K562 (cell line): ENCODE measurements at regions not wholly inside any gene's neighbourhood (a gene's known extent, or its start where the extent isn't known, plus 50 kb on each side); places are given as distances from the start of the nearest gene placed in this dataset.
A peak's percentile ranks its signal among the peaks of the same experiment; 100 is the strongest.

Experiments used
- C11orf30 ChIP-seq: fragments of 450-650 bp; IDR thresholded peaks from 2 replicates; pipeline ENCODE4 v1.6.1; 2016; ENCODE audit warnings: low read depth, mild to moderate bottlenecking
- EP300 ChIP-seq: IDR thresholded peaks from 2 replicates; pipeline ENCODE4 v1.6.1; 2012; ENCODE audit warnings: low read length, improper control_type of control experiment
- EP400 ChIP-seq: fragments of 450-650 bp; IDR thresholded peaks from 2 replicates; pipeline ENCODE4 v1.6.1; 2017; ENCODE audit warnings: antibody characterized with exemption, mild to moderate bottlenecking, moderate library complexity
- FOXK2 ChIP-seq, 2 experiments: fragments of 450-650 bp; IDR thresholded peaks in 1 of 2; conservative IDR thresholded peaks in 1 of 2; 2 replicates each; pipeline ENCODE4 v1.6.1; 2016; ENCODE audit warnings: low read depth in 2 of 2, mild to moderate bottlenecking in 1 of 2
- GTF2A2 ChIP-seq: IDR thresholded peaks from 2 replicates; pipeline ENCODE4 v1.6.1; 2016; ENCODE audit warnings: mild to moderate bottlenecking, missing genetic modification characterization, missing compliant biosample characterization
- HLTF ChIP-seq: fragments of 450-650 bp; IDR thresholded peaks from 2 replicates; pipeline ENCODE4 v1.6.1; 2016
- KLF16 ChIP-seq: IDR thresholded peaks from 2 replicates; pipeline ENCODE4 v1.6.1; 2016; ENCODE audit warnings: antibody characterized with exemption
- MAZ ChIP-seq, 2 experiments: fragments of 450-650 bp in 1 of 2; sonication (generic) in 1 of 2; formaldehyde crosslinking; IDR thresholded peaks in 1 of 2; conservative IDR thresholded peaks in 1 of 2; 2 replicates each; pipeline versions ENCODE4 v1.4.0 to v1.5.0; 2020; ENCODE audit warnings: mild to moderate bottlenecking in 1 of 2, missing genetic modification reagents in 1 of 2
- RAD51 ChIP-seq: fragments of 450-650 bp; IDR thresholded peaks from 2 replicates; pipeline ENCODE4 v1.7.1; 2016; ENCODE audit warnings: low read depth, mild to moderate bottlenecking, borderline replicate concordance
- RBM39 ChIP-seq: fragments of 200-400 bp; formaldehyde crosslinking; optimal IDR thresholded peaks from 2 replicates; pipeline ENCODE3; 2018; ENCODE audit warnings: low read depth, low read length
- RFX1 ChIP-seq: fragments of 450-650 bp; IDR thresholded peaks from 2 replicates; pipeline ENCODE4 v1.6.1; 2016; ENCODE audit warnings: mild to moderate bottlenecking, moderate library complexity
- ZNF316 ChIP-seq: fragments of 450-650 bp; IDR thresholded peaks from 2 replicates; pipeline ENCODE4 v1.6.1; 2016
- ZNF436 ChIP-seq: fragments of 250-450, 450-650 bp; sonication (Bioruptor Pico); formaldehyde crosslinking; IDR thresholded peaks from 2 replicates; pipeline ENCODE4 v1.7.0; 2020; ENCODE audit warnings: mild to moderate bottlenecking
- TF ChIP-seq, protein P1 (sequence below): fragments of 250-450 bp; sonication (Bioruptor Pico); IDR thresholded peaks from 2 replicates; pipeline ENCODE4 v1.4.0; 2020
- TF ChIP-seq, protein P2 (sequence below): fragments of 250-450 bp; sonication (Bioruptor Pico); IDR thresholded peaks from 2 replicates; pipeline ENCODE4 v1.8.0; 2022; ENCODE audit warnings: moderate library complexity, mild to moderate bottlenecking, inconsistent platforms
- TF ChIP-seq, protein P3 (sequence below): sonication (generic); formaldehyde crosslinking; IDR thresholded peaks from 2 replicates; pipeline ENCODE4 v1.8.1; 2023; ENCODE audit warnings: mild to moderate bottlenecking, missing genetic modification reagents
- TF ChIP-seq, protein P4 (sequence below): fragments of 150-350 bp; IDR thresholded peaks from 2 replicates; pipeline ENCODE4 v1.6.1; 2014; ENCODE audit warnings: low read depth, mild to moderate bottlenecking, low read length, borderline replicate concordance

DNA sequence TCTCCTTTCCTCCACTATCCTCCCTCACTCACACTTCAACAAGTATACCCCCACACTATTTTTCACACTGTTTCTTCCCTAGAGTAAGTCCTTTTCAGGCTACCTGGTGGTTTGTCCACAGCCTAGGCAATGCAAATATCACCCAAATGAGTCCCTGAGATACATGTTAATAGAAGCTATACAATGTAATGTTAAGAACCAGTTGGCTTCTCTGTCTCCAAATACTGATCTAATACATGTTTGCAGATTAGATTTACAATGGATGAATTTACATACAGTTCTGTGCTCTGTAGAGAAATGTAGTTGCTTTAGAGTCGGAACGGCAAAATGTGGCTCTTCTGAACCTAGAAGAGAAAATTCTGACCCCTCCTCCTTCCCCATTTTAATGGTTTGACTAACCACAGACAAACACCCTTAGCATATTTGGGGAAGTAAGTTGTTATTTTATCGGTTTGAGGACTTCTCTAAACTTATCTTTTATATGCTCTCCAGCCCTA is 63.6 kb upstream of the MBNL1 start (continued):
- TF ChIP-seq, protein P1, sequence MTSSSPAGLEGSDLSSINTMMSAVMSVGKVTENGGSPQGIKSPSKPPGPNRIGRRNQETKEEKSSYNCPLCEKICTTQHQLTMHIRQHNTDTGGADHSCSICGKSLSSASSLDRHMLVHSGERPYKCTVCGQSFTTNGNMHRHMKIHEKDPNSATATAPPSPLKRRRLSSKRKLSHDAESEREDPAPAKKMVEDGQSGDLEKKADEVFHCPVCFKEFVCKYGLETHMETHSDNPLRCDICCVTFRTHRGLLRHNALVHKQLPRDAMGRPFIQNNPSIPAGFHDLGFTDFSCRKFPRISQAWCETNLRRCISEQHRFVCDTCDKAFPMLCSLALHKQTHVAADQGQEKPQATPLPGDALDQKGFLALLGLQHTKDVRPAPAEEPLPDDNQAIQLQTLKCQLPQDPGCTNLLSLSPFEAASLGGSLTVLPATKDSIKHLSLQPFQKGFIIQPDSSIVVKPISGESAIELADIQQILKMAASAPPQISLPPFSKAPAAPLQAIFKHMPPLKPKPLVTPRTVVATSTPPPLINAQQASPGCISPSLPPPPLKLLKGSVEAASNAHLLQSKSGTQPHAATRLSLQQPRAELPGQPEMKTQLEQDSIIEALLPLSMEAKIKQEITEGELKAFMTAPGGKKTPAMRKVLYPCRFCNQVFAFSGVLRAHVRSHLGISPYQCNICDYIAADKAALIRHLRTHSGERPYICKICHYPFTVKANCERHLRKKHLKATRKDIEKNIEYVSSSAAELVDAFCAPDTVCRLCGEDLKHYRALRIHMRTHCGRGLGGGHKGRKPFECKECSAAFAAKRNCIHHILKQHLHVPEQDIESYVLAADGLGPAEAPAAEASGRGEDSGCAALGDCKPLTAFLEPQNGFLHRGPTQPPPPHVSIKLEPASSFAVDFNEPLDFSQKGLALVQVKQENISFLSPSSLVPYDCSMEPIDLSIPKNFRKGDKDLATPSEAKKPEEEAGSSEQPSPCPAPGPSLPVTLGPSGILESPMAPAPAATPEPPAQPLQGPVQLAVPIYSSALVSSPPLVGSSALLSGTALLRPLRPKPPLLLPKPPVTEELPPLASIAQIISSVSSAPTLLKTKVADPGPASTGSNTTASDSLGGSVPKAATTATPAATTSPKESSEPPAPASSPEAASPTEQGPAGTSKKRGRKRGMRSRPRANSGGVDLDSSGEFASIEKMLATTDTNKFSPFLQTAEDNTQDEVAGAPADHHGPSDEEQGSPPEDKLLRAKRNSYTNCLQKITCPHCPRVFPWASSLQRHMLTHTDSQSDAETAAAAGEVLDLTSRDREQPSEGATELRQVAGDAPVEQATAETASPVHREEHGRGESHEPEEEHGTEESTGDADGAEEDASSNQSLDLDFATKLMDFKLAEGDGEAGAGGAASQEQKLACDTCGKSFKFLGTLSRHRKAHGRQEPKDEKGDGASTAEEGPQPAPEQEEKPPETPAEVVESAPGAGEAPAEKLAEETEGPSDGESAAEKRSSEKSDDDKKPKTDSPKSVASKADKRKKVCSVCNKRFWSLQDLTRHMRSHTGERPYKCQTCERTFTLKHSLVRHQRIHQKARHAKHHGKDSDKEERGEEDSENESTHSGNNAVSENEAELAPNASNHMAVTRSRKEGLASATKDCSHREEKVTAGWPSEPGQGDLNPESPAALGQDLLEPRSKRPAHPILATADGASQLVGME (CRISPR knock-in tag), result no peak
- TF ChIP-seq ZNF316 (no peak), RAD51 (no peak), EP400 (no peak), KLF16 (no peak), GTF2A2 (tag) (no peak), C11orf30 (no peak), RBM39 (no peak), HLTF (no peak), RFX1 (no peak), MAZ (CRISPR knock-in tag; conservative IDR thresholded peaks at IDR 0.05 in 1 of 2, IDR thresholded peaks at IDR 0.05 in 1 of 2) (no peak), FOXK2 (conservative IDR thresholded peaks at IDR 0.05 in 1 of 2, IDR thresholded peaks at IDR 0.05 in 1 of 2; ENCODE audit: low read depth in 2 of 2) (peak; percentile 17 to 20; a peak in 1 of 4 replicates), ZNF436 (CRISPR knock-in tag) (no peak), EP300 (peak; percentile 48; the same call in 1 of the 2 replicates)
- TF ChIP-seq, protein P2, sequence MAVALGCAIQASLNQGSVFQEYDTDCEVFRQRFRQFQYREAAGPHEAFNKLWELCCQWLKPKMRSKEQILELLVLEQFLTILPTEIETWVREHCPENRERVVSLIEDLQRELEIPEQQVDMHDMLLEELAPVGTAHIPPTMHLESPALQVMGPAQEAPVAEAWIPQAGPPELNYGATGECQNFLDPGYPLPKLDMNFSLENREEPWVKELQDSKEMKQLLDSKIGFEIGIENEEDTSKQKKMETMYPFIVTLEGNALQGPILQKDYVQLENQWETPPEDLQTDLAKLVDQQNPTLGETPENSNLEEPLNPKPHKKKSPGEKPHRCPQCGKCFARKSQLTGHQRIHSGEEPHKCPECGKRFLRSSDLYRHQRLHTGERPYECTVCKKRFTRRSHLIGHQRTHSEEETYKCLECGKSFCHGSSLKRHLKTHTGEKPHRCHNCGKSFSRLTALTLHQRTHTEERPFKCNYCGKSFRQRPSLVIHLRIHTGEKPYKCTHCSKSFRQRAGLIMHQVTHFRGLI (CRISPR knock-in tag), result no peak
- TF ChIP-seq, protein P3, sequence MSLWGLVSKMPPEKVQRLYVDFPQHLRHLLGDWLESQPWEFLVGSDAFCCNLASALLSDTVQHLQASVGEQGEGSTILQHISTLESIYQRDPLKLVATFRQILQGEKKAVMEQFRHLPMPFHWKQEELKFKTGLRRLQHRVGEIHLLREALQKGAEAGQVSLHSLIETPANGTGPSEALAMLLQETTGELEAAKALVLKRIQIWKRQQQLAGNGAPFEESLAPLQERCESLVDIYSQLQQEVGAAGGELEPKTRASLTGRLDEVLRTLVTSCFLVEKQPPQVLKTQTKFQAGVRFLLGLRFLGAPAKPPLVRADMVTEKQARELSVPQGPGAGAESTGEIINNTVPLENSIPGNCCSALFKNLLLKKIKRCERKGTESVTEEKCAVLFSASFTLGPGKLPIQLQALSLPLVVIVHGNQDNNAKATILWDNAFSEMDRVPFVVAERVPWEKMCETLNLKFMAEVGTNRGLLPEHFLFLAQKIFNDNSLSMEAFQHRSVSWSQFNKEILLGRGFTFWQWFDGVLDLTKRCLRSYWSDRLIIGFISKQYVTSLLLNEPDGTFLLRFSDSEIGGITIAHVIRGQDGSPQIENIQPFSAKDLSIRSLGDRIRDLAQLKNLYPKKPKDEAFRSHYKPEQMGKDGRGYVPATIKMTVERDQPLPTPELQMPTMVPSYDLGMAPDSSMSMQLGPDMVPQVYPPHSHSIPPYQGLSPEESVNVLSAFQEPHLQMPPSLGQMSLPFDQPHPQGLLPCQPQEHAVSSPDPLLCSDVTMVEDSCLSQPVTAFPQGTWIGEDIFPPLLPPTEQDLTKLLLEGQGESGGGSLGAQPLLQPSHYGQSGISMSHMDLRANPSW (CRISPR knock-in tag), result no peak
- TF ChIP-seq, protein P4, sequence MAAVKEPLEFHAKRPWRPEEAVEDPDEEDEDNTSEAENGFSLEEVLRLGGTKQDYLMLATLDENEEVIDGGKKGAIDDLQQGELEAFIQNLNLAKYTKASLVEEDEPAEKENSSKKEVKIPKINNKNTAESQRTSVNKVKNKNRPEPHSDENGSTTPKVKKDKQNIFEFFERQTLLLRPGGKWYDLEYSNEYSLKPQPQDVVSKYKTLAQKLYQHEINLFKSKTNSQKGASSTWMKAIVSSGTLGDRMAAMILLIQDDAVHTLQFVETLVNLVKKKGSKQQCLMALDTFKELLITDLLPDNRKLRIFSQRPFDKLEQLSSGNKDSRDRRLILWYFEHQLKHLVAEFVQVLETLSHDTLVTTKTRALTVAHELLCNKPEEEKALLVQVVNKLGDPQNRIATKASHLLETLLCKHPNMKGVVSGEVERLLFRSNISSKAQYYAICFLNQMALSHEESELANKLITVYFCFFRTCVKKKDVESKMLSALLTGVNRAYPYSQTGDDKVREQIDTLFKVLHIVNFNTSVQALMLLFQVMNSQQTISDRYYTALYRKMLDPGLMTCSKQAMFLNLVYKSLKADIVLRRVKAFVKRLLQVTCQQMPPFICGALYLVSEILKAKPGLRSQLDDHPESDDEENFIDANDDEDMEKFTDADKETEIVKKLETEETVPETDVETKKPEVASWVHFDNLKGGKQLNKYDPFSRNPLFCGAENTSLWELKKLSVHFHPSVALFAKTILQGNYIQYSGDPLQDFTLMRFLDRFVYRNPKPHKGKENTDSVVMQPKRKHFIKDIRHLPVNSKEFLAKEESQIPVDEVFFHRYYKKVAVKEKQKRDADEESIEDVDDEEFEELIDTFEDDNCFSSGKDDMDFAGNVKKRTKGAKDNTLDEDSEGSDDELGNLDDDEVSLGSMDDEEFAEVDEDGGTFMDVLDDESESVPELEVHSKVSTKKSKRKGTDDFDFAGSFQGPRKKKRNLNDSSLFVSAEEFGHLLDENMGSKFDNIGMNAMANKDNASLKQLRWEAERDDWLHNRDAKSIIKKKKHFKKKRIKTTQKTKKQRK, result no peak
